ENCODE measurements at regions not wholly inside any gene's neighbourhood (a gene's known extent, or its start where the extent isn't known, plus 50 kb on each side); places are given as distances from the start of the nearest gene placed in this dataset.

DNA sequence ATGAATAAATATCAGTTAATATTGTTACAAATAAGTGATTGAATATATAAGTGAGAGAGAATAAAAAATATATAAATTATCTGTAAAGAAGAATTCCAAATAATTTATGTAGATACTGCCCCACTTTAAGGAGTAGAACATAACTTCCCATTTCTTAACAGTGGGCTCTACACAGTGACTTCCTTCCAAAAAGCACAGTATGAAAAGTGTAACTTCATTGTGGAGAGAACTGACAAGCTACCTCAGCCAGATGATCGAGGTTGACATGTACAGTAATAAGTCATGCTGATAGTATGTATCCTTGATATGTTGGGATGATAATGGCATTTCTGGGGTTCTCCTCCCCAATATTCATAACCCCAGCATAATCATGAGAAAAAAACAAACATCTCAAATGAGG, 191.9 kb upstream of the FN1 start:
- ATAC-seq = no peak
- TF ChIP-seq POLR2A (IDR thresholded peaks at IDR 0.05) = no peak
- TF ChIP-seq, protein P1, sequence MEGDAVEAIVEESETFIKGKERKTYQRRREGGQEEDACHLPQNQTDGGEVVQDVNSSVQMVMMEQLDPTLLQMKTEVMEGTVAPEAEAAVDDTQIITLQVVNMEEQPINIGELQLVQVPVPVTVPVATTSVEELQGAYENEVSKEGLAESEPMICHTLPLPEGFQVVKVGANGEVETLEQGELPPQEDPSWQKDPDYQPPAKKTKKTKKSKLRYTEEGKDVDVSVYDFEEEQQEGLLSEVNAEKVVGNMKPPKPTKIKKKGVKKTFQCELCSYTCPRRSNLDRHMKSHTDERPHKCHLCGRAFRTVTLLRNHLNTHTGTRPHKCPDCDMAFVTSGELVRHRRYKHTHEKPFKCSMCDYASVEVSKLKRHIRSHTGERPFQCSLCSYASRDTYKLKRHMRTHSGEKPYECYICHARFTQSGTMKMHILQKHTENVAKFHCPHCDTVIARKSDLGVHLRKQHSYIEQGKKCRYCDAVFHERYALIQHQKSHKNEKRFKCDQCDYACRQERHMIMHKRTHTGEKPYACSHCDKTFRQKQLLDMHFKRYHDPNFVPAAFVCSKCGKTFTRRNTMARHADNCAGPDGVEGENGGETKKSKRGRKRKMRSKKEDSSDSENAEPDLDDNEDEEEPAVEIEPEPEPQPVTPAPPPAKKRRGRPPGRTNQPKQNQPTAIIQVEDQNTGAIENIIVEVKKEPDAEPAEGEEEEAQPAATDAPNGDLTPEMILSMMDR (IDR thresholded peaks at IDR 0.05) = no peak
- intact Hi-C loops (cut with DNase I) = no loop called here
- DNase-seq = no peak
- Histone ChIP-seq H3K4me1 (no peaks in the 10 kb centered on the region), H3K27ac (no peak overlapping the region), H3K9me3 (no peaks in the 10 kb centered on the region), H3K4me3 (no peak overlapping the region), H3K36me3 (replicated peaks in 1 of 2; ENCODE audit: insufficient read depth in 1 of 2, low read depth in 2 of 2) (no peaks in the 10 kb centered on the region), H3K27me3 (no peaks in the 10 kb centered on the region)
- WGBS, 2 donors = 62 to 78% methylated on average over 1 of the region's 1 CpG

DNA sequence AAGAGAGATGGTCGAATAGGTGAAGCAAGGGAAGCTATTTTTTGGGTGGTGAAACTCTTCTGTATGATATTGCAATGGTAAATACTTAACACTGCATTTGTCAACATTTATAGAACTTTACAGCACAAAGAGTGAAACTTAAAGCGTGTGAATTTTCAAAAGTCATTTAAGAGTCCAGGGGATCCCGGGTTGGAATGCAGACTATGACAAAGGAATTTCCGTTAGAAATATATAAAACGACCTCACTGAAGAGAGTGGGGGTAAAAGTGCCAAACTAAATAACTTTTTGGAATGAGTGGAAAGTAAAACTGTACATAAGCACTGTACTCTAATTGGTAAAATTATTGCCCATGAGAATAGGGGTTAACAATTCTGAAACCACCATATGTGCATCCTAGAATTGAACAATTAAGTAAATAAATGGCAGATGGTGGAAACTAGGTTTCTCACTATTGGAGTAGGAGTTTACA, 191.0 kb upstream of the FN1 start:
- WGBS, 2 donors = 29 to 37% methylated on average over 5 of the region's 5 CpGs
- Histone ChIP-seq H3K4me1 (no peaks in the 10 kb centered on the region), H3K27ac (no peak overlapping the region), H3K27me3 (no peaks in the 10 kb centered on the region), H3K9me3 (no peaks in the 10 kb centered on the region), H3K36me3 (replicated peaks in 1 of 2; ENCODE audit: insufficient read depth in 1 of 2, low read depth in 2 of 2) (no peaks in the 10 kb centered on the region), H3K4me3 (no peak overlapping the region)
- TF ChIP-seq, protein P1 (IDR thresholded peaks at IDR 0.05) = no peak
- no peak for TF ChIP-seq POLR2A (IDR thresholded peaks at IDR 0.05)
- intact Hi-C loops (cut with DNase I) = no loop called here
- ATAC-seq (no peak), DNase-seq (no peak)

DNA sequence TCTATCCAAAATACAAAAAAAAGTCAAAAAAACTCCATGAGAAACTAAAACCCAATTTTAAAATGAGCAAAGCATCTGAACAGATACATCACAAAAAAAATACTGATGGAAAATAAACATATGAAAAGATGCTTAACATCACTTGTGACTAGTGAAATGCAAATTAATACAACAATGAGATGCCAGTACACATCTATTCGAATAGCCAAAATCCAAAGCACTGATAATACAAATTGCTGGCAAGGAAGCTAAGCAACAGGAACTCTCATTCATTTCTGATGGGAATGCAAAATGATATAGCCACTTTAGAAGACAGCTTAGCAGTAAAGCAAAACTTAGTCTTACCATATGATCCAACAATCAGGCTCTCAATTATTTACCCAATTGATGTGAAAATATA, 190.2 kb upstream of the FN1 start:
- DNase-seq (no peak), ATAC-seq (no peak)
- 66 to 89% methylated on average over 1 of the region's 1 CpG for WGBS, 2 donors
- TF ChIP-seq, protein P1 (IDR thresholded peaks at IDR 0.05) = no peak
- no peak for TF ChIP-seq POLR2A (IDR thresholded peaks at IDR 0.05)
- H3K4me3 ChIP-seq = no peak overlapping the region
- no peaks in the 10 kb centered on the region for H3K4me1 ChIP-seq
- no peaks in the 10 kb centered on the region for H3K27me3 ChIP-seq
- H3K36me3 ChIP-seq (replicated peaks in 1 of 2; ENCODE audit: insufficient read depth in 1 of 2, low read depth in 2 of 2) = no peaks in the 10 kb centered on the region
- intact Hi-C loops (cut with DNase I) = no loop called here
- no peak overlapping the region for H3K27ac ChIP-seq
- H3K9me3 ChIP-seq = no peaks in the 10 kb centered on the region

DNA sequence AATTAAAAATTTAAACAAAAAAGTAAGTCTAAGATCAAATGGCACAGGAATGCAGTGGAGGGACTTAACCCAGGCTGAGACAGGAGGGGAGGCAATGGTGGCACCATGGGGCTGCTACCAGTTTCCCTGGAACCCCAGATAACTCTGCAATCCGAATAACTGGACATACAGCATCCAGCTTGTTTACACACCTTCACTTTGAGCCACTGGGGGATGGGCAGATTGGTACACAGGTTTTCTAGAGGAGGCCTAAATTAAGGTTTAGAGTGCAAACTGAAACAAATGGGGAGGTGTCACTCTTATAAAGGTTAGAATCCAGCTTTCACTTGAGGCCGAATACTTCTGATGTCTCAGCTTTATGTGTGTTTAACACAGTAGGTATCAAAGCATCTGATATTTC, 189.3 kb upstream of the FN1 start:
- intact Hi-C loops (cut with DNase I) = no loop called here
- no peaks in the 10 kb centered on the region for H3K36me3 ChIP-seq (replicated peaks in 1 of 2; ENCODE audit: insufficient read depth in 1 of 2, low read depth in 2 of 2)
- no peaks in the 10 kb centered on the region for H3K4me1 ChIP-seq
- DNase-seq (no peak), ATAC-seq (no peak)
- no peaks in the 10 kb centered on the region for H3K9me3 ChIP-seq
- no peaks in the 10 kb centered on the region for H3K27me3 ChIP-seq
- no peak overlapping the region for H3K4me3 ChIP-seq
- TF ChIP-seq POLR2A (IDR thresholded peaks at IDR 0.05) = no peak
- 72 to 74% methylated on average over 2 of the region's 2 CpGs for WGBS, 2 donors
- H3K27ac ChIP-seq = no peak overlapping the region

DNA sequence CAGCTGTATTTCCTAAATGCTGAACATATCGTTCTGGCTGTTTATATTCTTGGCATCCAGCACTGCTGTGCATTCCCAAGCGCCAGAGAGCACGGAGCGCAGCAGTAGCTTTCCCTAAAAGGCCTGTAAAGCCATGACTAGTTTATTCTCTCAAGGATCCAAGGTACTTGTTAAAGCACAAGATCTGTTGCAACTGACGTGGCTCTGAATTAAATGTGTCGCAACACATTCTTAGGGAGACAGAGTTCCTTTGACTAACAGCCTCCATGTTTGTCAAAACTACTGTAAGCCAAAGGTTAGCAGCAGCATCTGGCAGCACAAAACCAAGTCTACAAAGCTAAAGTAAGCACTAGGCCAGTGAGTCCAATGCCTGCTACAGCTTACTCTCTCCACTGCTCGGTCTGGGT, 188.6 kb upstream of the FN1 start:
- ATAC-seq = peak; percentile 18
- H3K27me3 ChIP-seq = no peaks in the 10 kb centered on the region
- TF ChIP-seq, protein P1 (IDR thresholded peaks at IDR 0.05) = no peak
- no peak for TF ChIP-seq POLR2A (IDR thresholded peaks at IDR 0.05)
- H3K4me3 ChIP-seq = no peak overlapping the region
- 77 to 82% methylated on average over 7 of the region's 7 CpGs for WGBS, 2 donors
- intact Hi-C loops (cut with DNase I) = no loop called here
- DNase-seq = peak in 1 of 4 donors; percentile 44
- no peaks in the 10 kb centered on the region for H3K9me3 ChIP-seq
- no peak overlapping the region for H3K27ac ChIP-seq
- H3K4me1 ChIP-seq = peaks cover 2% of the 10 kb centered on the region
- no peaks in the 10 kb centered on the region for H3K36me3 ChIP-seq (replicated peaks in 1 of 2; ENCODE audit: insufficient read depth in 1 of 2, low read depth in 2 of 2)

Data from body of pancreas (tissue), 4 donors.